M059J (cell line): ENCODE measurements at regions not wholly inside any gene's neighbourhood (a gene's known extent, or its start where the extent isn't known, plus 50 kb on each side); places are given as distances from the start of the nearest gene placed in this dataset.

ENCODE experiments used
- DNase-seq: peaks from one replicate; pipeline ENCODE4 v3.0.0-alpha.2; 2012; ENCODE audit warnings: low read depth

DNA sequence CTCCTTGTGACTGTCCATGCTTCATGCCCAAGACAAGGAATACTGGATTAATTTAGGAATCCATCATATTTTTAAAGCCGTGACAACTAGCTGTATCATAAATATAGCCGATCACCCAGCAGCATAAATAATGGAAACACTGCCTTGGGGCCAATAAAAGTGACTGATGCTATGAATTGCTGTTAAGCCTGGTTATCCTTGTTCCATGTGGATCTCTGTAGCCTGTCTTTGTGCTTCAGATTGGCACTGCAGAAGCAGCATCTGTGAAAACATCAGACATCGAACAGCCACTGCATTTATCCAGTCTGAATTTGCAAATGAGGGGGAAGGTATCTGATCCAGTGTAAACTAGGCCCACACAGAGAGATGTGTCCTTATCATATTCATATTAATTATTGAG, 1181.8 kb downstream of the SORCS1 start:
- DNase-seq: no peak

DNA sequence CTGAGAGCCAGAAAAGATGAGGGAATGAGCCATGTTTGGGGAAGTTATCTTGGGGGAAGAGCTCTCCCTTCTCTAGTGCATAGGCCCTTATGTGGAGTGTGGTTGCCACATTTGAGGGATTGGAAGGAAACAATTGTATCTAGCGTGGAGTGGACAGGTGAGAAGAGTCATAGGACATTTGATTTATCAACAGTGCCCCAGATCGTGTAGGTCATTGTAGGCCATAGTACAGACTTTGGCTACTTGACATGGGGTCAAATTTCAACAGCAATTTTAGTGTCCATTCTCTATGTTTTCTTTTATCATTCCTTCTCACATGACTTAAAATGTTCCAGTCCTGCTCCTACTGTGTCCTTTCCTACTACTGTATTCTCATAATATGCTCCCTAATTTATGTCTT, 1182.8 kb downstream of the SORCS1 start:
- DNase-seq: no peak

DNA sequence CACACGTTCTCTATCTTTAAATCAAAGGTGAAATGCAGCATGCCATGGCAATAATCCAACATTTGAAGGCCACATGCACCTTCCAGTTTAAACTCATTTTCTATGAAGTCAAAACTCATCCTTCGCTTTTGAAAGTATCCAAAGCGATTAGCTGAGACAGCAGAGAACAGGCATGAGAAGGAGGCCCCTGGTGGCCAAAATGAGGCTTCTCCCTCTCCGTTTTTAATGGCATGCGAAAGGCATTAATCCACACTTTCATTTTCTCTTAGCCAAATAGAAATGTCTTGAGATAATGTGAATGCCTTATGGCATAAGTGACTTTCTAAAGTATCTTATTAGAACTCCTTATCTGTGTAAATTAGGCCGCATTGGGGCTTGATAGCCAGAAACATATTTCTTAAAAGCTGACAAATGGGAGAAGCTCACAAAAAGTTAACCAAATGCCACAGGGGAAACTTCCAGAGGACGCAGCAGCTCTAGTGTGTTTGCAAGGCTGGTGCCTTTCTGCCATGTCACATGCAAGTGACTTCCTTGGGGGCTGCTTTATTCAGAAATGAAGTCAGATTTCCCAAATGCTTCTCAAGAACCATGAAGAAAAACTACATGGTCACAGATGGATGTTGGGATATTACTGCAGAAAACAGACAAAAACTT, 1189.6 kb downstream of the SORCS1 start:
- DNase-seq: peak; percentile 35

DNA sequence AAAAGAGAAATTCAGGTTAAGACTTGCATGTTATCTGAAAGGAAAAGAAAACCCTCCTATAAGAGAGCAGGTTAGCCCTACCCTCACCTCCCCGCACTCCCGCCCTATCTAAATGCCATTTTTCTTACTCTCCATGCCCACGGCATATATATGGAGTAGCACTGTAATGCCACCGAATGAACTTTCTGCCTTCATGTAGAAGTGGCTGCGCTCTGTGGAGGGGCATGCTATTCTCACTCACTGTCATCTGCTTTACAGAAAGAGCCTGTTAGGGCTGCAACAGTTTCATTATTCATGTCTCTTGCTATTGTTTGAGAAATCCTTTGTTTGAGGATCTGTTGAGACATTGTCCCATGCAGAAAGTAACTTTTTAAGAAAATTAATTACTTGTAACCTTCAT, 1190.6 kb downstream of the SORCS1 start:
- DNase-seq: no peak

DNA sequence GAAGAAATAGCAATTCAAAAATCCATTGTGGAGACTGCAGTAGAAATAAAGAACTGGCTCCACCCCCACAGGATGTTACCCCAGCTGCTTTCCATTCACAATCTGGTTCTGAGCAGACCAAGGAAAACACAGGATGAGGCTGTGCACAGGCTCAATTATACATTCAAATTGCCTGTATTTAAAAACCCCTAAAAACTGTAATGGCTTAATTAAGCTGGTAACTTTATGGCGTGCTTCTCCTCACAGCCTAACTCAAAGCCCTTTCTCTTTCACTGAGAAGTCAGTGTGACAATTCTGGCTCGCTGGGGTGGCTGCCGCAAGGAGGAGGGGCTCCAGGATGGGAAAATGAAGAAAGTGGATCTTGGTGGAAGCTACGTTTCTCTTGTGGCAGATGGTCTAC, 1191.1 kb downstream of the SORCS1 start:
- no peak for DNase-seq

DNA sequence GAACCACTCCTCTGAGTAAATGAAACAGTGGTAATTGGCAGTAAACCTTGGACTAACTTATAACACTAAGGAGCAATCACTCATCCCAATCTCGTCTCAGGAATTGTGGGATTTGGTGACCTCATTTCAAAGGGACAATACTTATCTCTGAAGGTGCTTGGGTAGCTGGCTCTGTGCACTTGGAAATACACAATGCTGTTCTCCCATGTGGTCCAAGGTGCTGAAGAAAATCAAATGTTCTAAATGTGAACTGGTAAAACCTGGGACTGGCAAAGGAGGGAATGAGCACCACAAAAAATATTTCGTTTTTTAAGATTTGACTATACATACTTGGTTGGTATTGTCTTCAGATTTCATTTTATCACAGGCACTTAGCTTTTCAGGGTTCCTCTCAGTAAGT, 1193.0 kb downstream of the SORCS1 start:
- no peak for DNase-seq

DNA sequence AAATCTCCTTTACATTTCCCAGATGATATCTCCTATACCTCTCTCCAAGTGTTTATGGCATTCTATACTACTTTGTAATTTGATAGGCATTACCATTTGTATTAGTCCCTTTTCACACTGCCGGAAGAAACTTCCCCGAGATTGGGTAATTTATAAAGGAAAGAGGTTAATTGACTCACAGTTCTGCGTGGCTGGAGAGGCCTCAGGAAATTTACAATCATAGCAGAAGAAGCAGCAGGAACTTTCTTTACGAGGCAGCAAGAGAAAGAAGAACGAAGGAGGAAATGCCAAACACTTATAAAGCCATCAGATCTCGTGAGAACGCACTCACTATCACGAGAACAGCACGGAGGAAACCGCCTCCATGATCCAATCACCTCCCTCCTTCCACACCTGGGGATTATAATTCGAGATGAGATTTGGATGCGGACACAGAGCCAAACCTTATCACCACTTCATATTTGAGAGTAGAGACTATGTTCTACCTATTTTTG, 1194.6 kb downstream of the SORCS1 start:
- DNase-seq: peak; percentile 17

DNA sequence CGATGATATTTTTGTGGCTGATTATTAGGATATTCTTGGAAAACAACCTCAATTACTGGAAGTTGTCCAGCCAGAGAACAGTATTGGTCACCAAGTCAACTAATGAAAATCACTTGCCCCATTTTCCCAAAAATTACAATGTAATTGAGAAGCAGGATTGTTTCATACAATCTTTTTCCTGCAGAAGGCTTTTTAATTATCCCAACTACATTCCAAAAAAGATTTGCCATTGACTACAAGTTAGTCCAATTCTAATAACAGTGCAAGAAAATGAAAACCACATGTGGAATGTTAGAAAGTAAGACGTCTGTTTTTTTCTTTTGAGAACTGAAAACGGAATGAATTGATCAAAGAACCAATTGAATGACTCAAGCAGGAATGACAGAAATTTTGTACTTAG, 1195.8 kb downstream of the SORCS1 start:
- DNase-seq: no peak

DNA sequence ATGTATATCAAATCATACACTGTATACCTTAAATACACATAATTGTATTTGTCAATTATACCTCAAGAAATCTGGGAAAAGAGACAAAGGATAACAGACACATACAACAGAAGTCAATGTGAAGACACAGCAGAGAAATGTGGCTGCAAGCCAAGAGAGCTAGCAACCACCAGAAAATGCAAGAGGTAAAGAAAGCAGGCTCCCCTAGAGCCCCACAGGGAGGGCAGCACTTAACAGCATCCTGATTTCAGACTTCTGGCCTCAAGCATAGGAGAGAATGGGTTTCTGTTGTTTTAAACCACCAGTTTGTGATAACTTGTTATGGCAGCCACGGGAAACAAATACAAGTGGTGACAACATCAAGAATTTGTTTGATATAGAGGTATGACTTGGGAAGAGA, 1197.2 kb downstream of the SORCS1 start:
- DNase-seq: no peak

DNA sequence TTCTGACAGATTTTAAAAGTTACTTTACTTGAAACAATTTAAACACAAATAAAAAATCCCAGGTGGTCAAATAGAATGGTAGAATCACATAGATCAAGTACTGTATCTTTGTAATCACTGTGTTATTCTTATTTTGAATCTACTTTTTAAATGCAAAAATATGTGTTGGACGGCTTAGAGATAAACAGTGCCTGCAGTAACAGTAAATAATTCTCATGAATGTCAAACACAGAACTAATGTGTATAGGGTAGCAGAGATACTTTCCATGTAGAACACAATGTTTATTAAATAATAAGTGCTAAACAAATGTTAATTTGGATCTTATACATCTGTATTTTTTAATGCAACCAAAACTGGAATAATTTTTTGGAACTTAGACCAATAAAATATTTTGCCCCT, 1199.4 kb downstream of the SORCS1 start:
- no peak for DNase-seq

DNA sequence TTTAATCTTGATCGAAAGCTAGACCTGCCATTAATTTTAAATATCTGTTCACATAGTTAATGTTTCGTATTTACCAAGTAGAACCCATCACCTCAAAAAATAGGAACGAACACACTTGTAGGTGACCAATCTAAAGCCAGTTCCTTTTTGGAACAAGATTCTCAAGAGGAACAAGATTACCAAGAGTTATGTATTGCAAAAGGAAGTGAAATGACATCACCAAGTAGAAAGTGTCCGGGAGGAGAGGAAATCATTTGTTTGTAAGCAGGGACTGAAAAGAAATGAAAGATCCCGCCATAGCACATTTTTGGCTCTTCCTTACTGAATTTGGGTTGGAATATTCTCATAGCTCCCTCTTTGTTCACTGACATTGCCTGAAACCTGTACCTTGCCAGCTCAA, 1200.5 kb downstream of the SORCS1 start:
- DNase-seq: no peak

DNA sequence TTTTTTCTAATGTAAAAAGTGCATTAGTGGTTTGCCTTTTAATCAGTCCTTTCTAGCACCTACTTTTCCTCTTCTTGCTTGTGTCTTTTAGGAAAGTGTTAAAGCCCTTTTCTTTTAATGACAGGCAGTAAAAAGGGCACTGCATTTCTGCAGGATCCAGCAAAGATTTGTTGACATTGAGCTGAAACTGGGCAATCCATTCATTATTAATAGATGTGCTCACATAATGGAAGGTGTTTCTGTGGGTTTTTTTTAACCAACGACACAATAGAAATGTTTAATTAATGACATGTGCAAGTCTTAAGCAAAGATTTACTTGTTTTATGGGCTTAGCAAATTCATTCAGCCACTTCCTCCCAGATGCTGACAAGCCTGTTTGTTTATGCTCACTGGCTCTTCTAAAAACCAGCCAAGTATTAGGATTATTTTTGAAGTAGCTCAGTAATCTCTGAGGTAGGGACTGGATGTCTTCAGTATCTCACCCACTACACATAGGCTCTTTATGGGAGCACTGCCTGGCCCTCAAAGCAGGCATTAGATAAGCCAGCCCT, 1201.1 kb downstream of the SORCS1 start:
- DNase-seq: no peak

DNA sequence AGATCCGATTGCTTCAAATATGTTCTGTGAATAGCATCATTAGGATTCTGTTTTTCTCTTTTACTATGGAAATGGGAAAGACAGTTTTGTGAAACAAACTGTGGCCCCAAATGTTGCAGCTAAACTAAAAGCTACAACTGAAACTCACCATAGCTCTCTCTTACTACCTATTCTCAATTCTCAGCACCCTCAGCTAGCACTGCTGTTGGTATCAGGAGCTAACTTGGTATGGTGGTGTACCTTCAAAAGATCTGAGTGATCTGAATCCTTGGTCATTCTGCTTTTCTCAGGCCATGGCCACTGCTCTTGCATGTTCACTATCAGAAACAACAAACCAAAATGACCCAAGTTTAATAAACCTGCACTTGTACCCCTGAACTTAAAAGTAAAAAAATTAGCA, 1208.0 kb downstream of the SORCS1 start:
- DNase-seq: no peak

DNA sequence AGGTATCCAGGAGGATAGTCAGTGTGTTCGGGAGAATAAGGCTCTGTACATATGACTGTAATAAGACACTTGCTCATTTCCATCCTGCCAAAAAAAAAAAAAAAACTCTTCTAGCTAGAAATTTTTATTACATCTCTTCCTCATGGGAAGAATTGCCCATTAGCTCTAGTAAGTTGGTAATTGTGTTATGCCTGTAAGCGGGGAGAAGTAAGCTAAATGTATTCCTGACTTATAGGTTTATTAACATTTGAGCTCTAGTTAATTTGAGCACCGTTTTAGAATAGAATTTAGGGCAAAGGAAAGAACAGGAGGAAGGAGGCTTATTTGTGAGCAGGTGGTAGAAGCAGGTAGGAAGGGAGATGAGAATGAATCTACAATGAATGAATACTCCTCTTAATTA, 1210.6 kb downstream of the SORCS1 start:
- no peak for DNase-seq

DNA sequence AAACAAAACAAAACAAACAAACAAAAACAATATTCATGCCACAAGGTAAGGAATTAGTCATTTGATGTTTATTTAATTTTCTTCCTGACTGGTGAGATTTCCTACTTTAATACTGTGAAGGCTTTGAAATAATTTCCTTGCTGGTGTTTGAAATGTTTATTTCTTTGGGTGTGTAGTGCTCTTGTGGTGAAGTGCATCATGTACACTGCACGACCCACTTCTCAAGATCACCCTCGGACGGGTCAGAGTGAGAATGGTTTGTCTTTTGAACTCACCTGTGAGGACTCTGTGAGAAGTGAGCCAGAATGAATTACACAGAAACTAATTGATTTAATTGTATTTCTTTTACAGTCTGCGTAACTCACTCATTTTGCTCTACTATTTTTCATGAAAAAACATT, 1211.5 kb downstream of the SORCS1 start:
- DNase-seq: no peak

DNA sequence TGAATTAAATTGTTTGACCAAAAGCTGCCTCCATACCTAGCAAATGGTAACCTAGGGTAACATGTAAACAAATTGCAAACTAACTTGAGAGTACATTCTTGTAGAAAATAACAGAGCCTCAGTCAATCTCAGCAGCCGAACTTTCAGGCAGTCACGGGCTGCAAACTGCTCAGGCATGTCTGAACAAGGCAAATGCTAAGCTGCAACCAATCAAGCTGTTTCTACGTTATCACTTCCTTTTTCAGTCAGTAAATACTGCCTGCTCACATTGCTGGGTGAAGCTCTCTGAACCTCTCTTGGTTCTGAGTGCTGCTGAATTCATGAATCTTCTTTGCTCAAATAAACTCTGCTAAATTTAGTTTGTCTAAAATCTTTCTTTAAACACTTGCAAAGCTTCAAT, 1212.4 kb downstream of the SORCS1 start:
- peak; percentile 9 for DNase-seq

DNA sequence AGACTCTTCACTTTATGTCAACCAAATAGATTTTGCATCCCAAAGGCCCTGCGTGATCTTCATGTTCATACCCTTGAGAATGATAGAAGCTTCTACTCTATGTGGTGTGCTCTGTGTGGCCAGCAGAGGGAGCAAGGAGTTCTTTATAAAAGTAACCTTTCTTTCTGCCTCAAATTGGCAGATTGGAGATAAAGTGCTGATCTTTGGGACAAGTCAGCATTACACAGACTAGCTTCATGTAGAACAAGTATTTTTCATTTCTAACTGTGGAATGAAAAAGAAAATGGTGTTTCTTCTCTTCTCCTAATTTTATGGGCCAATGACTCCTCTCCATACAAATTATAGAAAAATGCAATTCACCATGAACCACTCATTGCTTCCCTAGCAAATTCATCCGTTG, 1214.1 kb downstream of the SORCS1 start:
- peak; percentile 29 for DNase-seq

DNA sequence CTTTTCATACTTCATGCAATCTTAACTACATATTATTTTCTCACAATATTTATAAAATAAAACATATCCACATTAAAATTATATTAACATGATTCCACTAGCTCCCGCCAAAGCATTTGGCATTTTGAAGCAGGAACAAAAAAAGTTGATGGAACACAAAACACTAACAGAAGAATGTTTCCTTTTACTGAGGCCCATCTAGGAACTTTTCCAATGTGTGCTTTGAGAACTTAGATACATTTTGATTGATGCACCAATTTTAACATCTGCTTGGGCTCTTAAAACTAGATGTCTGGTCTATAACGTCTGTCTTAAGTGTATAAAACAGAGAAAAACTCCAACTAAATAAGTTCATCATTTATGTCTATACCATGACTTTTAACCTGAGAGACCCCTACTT, 1214.8 kb downstream of the SORCS1 start:
- DNase-seq: no peak

DNA sequence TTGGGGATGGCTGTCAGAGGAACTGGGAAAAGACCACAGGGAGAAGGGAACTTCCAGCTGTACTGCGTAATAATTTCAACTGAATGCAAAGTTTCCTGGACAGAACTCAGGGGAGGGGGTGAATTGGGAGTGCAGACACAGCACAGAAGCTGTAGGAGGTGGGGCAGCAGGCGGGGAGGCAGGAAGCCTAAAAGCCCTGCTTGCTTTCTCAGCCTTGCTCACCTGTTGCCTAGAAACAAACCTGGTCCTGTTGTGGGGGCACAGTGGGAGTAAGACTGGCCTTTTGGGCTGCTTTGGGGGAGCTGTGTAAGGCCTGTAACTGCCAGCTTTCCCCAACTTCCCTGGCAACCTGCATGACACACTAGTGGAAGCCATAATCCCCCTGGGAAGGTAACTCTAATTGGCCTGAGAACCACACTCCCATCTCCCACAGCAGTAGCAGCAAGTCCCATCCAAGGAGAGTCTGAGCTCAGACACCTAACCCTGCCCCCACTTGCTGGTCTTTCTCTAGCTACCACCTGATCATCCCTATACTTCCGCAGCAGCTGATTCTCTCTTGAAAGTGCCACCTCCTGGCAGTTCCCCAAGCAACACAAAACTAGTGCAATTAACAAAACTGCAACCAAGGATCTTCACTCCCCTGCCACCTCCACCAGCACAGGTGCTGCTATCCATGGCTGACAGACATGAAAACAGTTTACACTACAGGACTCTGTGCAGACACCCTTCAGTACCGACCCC, 1239.3 kb downstream of the SORCS1 start:
- no peak for DNase-seq

DNA sequence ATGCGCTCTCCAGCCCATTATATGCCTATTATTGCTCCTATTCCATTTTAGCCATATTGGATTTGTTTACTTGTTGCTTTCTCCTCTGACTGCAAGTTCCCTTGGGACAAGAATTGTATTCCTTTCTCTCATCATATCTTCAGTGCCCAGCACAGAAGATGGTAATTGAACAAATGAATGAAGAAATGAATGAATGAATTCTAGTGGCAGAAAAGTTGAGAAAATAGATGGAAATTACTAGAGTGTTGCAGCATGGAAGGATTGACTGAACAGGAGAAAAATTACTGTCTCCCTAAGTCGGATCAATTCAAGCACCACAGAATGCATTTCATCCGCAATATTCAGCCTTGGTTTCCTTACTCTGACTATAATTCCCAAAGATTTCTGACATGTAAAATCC, 1243.2 kb downstream of the SORCS1 start:
- no peak for DNase-seq

DNA sequence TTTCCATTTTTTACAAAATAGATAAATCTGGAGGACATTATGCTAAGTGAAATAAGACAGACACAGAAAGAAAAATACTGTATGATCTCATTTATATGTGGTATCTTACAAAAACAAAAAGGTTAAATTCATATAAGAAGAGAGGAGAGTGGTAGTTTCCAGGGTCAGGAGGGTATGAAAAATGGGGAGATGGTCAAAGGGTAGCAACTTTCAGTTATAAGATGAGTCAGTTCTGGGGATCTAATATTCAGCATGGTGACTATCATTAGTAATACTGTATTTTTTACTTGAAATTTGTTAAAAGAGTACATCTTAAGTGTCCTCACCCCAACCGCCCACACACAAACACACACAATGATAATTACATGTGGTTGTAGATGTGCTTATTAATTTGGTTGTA, 1250.1 kb downstream of the SORCS1 start:
- no peak for DNase-seq

DNA sequence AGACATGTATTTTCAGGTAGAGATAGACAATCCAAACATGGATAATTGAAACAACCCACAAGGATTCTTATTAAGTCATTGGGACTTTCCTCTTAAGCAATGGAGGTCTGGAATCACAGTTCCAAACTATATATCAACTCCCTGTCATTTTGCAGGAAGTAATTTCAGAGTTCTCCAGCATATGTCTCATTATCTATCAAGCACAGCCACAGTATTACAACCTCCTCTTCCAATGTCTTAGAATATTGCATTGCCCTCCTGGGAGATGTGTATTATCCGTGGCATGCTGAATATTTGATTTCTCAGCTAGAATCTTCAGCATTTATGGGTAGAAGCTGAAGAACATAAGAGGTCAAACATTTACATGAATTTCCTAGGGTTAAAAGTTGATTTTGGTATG, 1255.8 kb downstream of the SORCS1 start:
- DNase-seq: no peak

DNA sequence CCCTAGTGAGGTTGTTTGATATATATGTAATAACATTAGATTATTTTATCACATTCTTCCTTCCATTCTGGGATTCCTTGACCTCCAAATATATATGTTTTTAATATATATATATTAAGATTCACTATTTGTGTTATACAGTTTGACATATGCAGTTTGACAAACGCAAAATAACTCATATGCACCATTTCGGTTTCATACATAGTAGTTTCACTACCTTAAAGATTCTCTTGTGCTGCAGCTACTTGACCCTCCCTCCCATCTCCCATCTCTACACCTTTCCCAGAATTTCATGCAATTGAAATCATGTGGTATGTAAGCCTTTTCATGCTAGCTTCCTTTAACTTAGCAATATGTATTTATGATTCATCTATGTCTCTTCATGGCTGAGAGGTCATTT, 1244.4 kb downstream of the SORCS3 start:
- DNase-seq: no peak
